ENCODE measurements at regions not wholly inside any gene's neighbourhood (a gene's known extent, or its start where the extent isn't known, plus 50 kb on each side); places are given as distances from the start of the nearest gene placed in this dataset.

- TF ChIP-seq POLR2A (IDR thresholded peaks at IDR 0.05) (no peak), CTCF (IDR thresholded peaks at IDR 0.05) (no peak)
- no peak overlapping the region for H3K27ac ChIP-seq
- no peaks in the 10 kb centered on the region for H3K4me1 ChIP-seq
- ATAC-seq (no peak), DNase-seq (no peak)
- WGBS, 2 donors = 25 to 27% methylated on average over 1 of the region's 1 CpG
- no peaks in the 10 kb centered on the region for H3K9me3 ChIP-seq
- no peaks in the 10 kb centered on the region for H3K36me3 ChIP-seq (replicated peaks in 1 of 2; ENCODE audit: insufficient read depth in 1 of 2, low read depth in 2 of 2)
- H3K4me3 ChIP-seq = no peak overlapping the region
- H3K27me3 ChIP-seq = no peaks in the 10 kb centered on the region
- intact Hi-C loops (cut with DNase I) = no loop called here
Observed at GRCh38 chr2:180328795-180329422, 321.8 kb upstream of the CWC22 start.

GRCh38 chr2:180327185-180327584, 320.1 kb upstream of the CWC22 start:
- intact Hi-C loops (cut with DNase I) = no loop called here
- no peak for ATAC-seq
- Histone ChIP-seq H3K36me3 (replicated peaks in 1 of 2; ENCODE audit: insufficient read depth in 1 of 2, low read depth in 2 of 2) (no peaks in the 10 kb centered on the region), H3K4me1 (no peaks in the 10 kb centered on the region), H3K4me3 (no peak overlapping the region), H3K27me3 (no peaks in the 10 kb centered on the region), H3K27ac (no peak overlapping the region), H3K9me3 (no peaks in the 10 kb centered on the region)
- DNase-seq = no peak
- no peak for TF ChIP-seq POLR2A (IDR thresholded peaks at IDR 0.05)
- TF ChIP-seq CTCF (IDR thresholded peaks at IDR 0.05) = no peak

GRCh38 chr2:180325416-180326120, 318.5 kb upstream of the CWC22 start:
- no peaks in the 10 kb centered on the region for H3K4me1 ChIP-seq
- H3K9me3 ChIP-seq = no peaks in the 10 kb centered on the region
- H3K4me3 ChIP-seq = no peak overlapping the region
- WGBS, 2 donors = 63 to 71% methylated on average over 2 of the region's 2 CpGs
- no peaks in the 10 kb centered on the region for H3K27me3 ChIP-seq
- no peak overlapping the region for H3K27ac ChIP-seq
- intact Hi-C loops (cut with DNase I) = no loop called here
- ATAC-seq (no peak), DNase-seq (no peak)
- no peaks in the 10 kb centered on the region for H3K36me3 ChIP-seq (replicated peaks in 1 of 2; ENCODE audit: insufficient read depth in 1 of 2, low read depth in 2 of 2)
- no peak for TF ChIP-seq POLR2A (IDR thresholded peaks at IDR 0.05)
- no peak for TF ChIP-seq CTCF (IDR thresholded peaks at IDR 0.05)

- H3K27me3 ChIP-seq = no peaks in the 10 kb centered on the region
- no peak for TF ChIP-seq POLR2A (IDR thresholded peaks at IDR 0.05)
- intact Hi-C loops (cut with DNase I) = no loop called here
- no peak for DNase-seq
- no peaks in the 10 kb centered on the region for H3K36me3 ChIP-seq (replicated peaks in 1 of 2; ENCODE audit: insufficient read depth in 1 of 2, low read depth in 2 of 2)
- no peaks in the 10 kb centered on the region for H3K4me1 ChIP-seq
- ATAC-seq = no peak
- H3K27ac ChIP-seq = no peak overlapping the region
- H3K9me3 ChIP-seq = no peaks in the 10 kb centered on the region
- no peak overlapping the region for H3K4me3 ChIP-seq
Observed at GRCh38 chr2:180324182-180324581, 317.1 kb upstream of the CWC22 start.

GRCh38 chr2:180322781-180323180, 315.7 kb upstream of the CWC22 start:
- Histone ChIP-seq H3K36me3 (replicated peaks in 1 of 2; ENCODE audit: insufficient read depth in 1 of 2, low read depth in 2 of 2) (no peaks in the 10 kb centered on the region), H3K27me3 (no peaks in the 10 kb centered on the region), H3K4me3 (no peak overlapping the region), H3K9me3 (no peaks in the 10 kb centered on the region), H3K27ac (no peak overlapping the region), H3K4me1 (no peaks in the 10 kb centered on the region)
- DNase-seq = no peak
- TF ChIP-seq POLR2A (IDR thresholded peaks at IDR 0.05) (no peak), CTCF (IDR thresholded peaks at IDR 0.05) (no peak)
- ATAC-seq = no peak
- intact Hi-C loops (cut with DNase I) = no loop called here
